ENCODE measurements at regions not wholly inside any gene's neighbourhood (a gene's known extent, or its start where the extent isn't known, plus 50 kb on each side); places are given as distances from the start of the nearest gene placed in this dataset.

GRCh38 chr10:128777342-128777741 is 651.1 kb upstream of the MKI67 start:
- DNase-seq, result no peak

- DNase-seq, result no peak
Measured at GRCh38 chr10:128779416-128779815, 653.2 kb upstream of the MKI67 start.

DNA sequence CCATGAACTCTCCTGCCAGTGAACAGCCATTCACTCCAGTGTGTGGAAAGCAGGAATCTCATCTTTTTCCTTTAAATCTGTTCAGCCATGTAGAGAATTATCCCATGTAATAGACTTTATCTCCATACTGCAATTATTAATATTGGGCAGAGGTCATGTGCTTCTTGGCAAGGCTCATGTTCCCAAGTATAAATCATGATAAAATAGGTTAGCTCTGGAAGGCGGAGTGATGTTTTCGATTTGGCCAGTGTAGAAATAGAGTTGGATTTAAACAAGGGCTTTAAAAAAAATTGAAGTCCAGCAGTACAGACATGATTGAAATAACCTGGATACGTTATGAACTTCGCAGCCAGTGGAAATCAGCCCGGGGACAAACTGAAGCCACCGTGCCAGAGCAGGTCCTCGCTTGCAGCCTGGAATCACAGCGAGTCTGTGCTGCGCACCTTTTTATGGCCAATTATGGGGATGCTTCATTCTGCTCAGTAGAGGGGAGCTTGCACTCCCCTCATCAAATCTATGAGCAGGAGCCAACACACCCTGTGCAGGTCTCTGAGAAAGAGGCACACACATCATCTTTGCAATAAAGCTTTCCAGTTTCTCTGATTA is 654.0 kb upstream of the MKI67 start:
- no peak for DNase-seq

DNA sequence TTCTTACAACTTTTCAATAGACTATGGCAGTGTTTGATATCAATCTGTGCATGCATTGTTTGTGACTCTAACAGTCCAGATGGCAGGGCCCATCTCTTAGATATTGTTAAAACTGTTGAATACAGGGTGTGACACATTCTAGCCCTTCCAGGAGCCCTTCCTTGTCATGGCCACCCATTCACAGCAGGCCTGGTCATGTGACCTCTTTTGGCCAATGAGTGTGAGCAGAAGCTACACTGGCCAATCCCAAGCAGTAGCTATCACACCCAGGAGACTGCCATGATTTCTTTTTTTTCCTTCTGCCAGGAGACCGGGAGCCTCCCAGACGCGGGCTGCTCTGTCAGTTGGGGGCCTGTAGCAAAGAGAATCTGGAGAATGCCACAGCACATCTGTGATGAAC is 655.4 kb upstream of the MKI67 start:
- DNase-seq, result no peak

- no peak for DNase-seq
Measured at GRCh38 chr10:128784444-128784843, 658.2 kb upstream of the MKI67 start.

DNA sequence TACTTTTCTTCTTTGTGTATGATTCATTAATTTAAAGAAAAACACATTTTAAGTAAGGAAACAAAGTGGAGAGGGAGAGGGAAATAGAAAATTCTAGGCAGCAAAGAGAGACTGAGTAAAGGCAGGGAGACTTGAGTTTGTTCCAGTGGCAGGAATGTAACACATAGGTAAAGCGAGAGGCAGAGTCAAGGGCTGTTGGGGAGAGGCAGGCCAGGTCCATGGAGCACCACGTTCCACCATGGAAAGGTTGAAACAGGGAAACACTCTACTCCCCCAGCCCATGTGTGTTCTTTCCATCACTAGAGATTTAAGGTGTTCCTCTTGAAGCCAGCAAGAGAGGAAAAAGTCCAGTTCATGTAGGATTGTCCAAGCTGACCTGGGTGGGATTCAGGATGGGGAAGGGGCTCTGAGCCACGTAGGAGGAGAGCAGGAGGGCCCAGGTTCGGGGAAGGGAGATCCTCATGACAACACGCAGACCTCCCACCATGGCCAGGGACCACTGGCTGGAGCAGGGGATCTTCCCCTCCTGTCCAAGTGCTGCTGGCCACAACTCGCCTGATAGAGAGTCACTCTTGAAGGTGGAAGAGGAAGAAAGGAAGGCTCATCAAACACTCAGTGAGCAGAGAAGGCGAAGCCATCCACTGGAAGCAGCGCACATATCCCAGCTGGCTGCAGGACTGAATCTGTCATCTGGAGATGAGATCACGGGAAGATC is 666.4 kb upstream of the MKI67 start:
- no peak for DNase-seq

- DNase-seq, result no peak
Measured at GRCh38 chr10:128793726-128794655, 667.8 kb upstream of the MKI67 start.

DNA sequence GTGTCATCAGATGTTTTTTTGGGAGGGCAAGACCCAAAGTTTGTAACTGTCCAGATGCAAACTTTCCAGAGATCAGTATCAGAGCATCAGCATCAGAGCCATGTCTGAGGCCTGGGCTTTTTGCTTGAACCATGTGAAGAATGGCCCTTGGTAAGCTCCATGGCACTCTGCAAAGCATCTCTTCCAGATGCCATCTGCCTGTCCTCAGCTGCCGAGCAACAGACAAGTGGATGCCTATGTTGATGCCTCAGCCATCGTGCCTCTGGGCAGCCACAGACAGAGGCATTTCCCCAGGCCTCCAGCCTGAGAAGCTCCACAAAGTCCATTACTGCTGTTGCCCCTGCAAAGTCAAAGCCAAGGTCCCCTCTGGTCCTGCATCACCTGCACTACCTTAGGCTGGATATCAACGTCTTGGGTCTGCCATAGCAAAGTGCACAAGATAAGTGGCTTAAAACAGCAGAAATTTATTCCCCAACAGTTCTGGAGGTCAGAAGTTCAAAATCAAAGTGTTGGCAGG is 670.2 kb upstream of the MKI67 start:
- DNase-seq, result no peak

DNA sequence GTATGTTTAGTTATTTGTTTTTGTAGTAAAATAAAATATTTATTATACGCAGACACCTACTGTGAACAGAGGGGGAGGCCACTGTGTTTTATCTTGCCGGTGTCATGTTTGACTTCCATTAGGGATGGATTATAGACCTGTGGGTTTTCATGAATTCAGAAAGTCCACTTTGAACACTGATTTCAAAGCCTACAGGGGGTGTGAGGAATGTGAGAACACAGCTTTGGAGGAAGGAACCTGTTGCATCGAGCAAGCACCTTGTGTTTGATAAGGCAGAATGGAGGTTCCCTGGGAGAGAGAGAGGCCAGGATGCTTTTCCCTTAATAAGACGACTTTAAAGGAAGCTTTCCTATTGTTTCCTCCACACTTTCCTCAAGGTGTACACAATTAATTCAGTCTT is 665.0 kb upstream of the MGMT start:
- no peak for DNase-seq

GRCh38 chr10:128803790-128804189 is 663.3 kb upstream of the MGMT start:
- no peak for DNase-seq

GRCh38 chr10:128804411-128804810 is 662.6 kb upstream of the MGMT start:
- DNase-seq, result no peak

DNA sequence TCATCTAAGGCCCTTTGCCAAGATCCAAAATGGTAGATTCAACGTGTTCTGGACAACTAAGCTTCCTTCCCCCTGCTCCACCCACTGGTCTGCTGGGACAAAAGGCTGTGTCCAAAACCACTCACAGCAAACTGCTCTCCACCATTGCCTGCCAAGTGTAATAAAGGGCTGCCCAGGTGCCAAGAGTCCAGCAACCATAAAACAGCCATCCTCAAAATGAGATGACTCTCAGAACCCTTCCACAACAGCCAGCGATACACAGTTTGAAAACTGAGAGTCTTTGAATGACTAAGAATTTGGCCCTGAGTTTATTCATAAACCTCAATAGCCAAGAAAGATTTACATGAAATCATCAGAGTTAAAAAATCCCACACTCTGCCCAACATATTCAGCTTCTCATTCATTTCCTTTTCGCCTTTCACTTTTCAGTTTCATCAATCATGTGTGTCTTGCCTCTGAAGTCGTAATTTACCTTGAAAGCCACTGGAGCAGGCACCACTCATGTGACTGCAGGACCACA is 658.1 kb upstream of the MGMT start:
- DNase-seq, result no peak

DNA sequence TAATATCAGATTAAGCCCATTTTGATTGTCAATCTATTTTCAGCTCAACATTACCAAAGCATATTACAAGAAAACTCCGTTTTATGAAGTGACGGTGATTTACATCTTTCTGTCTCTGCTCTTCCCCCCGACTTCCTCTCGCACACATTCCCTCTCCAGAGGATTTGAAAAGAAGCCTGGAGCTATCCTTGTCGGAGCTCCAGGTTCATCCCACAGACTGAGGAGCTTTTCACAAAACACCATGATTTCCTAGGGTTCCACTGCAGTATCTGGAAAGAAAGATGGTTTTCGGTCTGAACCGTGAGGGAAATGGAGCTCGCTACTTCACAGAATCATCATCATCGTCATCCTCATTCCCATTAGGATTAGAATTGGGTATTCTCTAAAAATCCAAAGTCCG is 655.5 kb upstream of the MGMT start:
- no peak for DNase-seq

GRCh38 chr10:128812000-128812399 is 655.0 kb upstream of the MGMT start:
- DNase-seq, result no peak

GRCh38 chr10:128813574-128813973 is 653.5 kb upstream of the MGMT start:
- no peak for DNase-seq

- no peak for DNase-seq
Measured at GRCh38 chr10:128814024-128814423, 653.0 kb upstream of the MGMT start.

GRCh38 chr10:128814782-128815181 is 652.3 kb upstream of the MGMT start:
- no peak for DNase-seq

GRCh38 chr10:128816726-128817125 is 650.3 kb upstream of the MGMT start:
- no peak for DNase-seq

DNA sequence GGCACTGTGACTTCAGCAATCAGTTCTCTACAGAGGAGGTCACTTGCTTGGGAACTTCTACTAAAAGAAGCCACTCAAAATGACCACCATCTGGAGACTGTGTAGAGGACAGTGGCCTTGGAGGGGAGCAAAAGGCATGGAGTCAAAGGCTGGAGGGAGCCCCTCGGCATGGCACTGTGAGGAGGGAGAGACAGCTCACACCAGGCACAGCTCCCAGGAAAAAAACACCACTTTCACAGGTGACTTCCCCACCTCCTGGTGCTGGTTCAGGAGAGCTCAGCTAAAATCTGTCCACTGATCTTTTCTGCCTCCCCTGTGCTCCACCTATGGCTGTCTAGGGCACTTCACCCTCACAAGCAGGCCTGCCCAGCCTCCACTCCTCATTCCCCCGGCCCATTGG is 649.4 kb upstream of the MGMT start:
- no peak for DNase-seq

DNA sequence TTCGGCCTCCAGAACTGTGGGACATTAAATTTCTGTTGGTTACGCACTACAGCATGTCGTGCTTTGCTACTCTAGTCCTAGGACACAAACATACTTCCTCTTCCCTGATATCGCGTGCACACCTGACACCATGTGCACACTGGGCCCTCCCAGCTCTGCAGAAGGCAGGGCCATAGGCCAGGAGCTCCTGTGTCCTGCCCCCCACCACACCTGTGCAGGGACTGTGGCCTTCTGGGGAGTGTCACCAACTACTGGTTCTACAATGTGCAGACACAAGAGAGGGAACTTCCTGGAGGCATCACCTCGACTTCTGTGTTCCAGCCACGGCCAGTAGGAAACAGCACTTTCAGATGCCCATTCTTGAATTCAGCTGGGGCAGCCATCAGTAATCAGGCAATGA is 646.4 kb upstream of the MGMT start:
- no peak for DNase-seq

- no peak for DNase-seq
Measured at GRCh38 chr10:128823201-128823600, 643.8 kb upstream of the MGMT start.

GRCh38 chr10:128825626-128826025 is 641.4 kb upstream of the MGMT start:
- no peak for DNase-seq

GRCh38 chr10:128833671-128834070 is 633.4 kb upstream of the MGMT start:
- no peak for DNase-seq
